Heart left ventricle (tissue), 16 donors: ENCODE measurements at regions not wholly inside any gene's neighbourhood (a gene's known extent, or its start where the extent isn't known, plus 50 kb on each side); places are given as distances from the start of the nearest gene placed in this dataset.

ENCODE experiments used
- ATAC-seq, 4 donors: fragments of 200-7000 bp; cut with Tn5 transposase; one replicate each; pipeline ENCODE4 v1.9.1; 2020 to 2022; ENCODE audit warnings: moderate library complexity in 4 of 4, mild to moderate bottlenecking in 3 of 4, moderate number of reproducible peaks in 1 of 4
- DNase-seq, 5 donors: peaks; one replicate each; pipeline ENCODE4 v3.0.0-alpha.2; 2020
- H3K27ac ChIP-seq, 12 donors: fragments of 200-600 bp; sonication (generic) in 4 of 12; one replicate each; pipeline versions ENCODE4 v1.5.0 to v1.8.0; 2016 to 2022; ENCODE audit warnings: mild to moderate bottlenecking in 2 of 12
- H3K27me3 ChIP-seq, 9 donors: fragments of 200-600 bp; sonication (generic) in 2 of 9; one replicate each; pipeline versions ENCODE4 v1.5.1 to v1.8.0; 2016 to 2022; ENCODE audit warnings: mild to moderate bottlenecking in 3 of 9
- H3K36me3 ChIP-seq, 9 donors: fragments of 200-600 bp; sonication (generic) in 2 of 9; one replicate each; pipeline versions ENCODE4 v1.5.0 to v1.8.0; 2018 to 2022; ENCODE audit warnings: mild to moderate bottlenecking in 2 of 9
- H3K4me1 ChIP-seq, 12 donors: fragments of 200-600 bp; sonication (generic) in 4 of 12; one replicate each; pipeline versions ENCODE4 v1.5.0 to v1.8.0; 2016 to 2022; ENCODE audit warnings: mild to moderate bottlenecking in 3 of 12
- H3K4me3 ChIP-seq, 12 donors: fragments of 200-600 bp; sonication (generic) in 4 of 12; one replicate each; pipeline versions ENCODE4 v1.5.0 to v1.8.0; 2017 to 2022; ENCODE audit warnings: mild to moderate bottlenecking in 9 of 12, moderate library complexity in 4 of 12
- H3K9me3 ChIP-seq, 12 donors: fragments of 200-600 bp; sonication (generic) in 4 of 12; one replicate each; pipeline versions ENCODE4 v1.5.0 to v1.8.0; 2016 to 2022; ENCODE audit warnings: mild to moderate bottlenecking in 1 of 12
- POLR2A ChIP-seq, 2 donors: fragments of 450-650 bp; IDR thresholded peaks; one replicate each; pipeline ENCODE4 v1.6.1; 2017; ENCODE audit warnings: antibody characterized with exemption in 2 of 2, mild to moderate bottlenecking in 2 of 2, moderate library complexity in 2 of 2
- WGBS, 4 donors: extraction: QIAGEN DNeasy Blood & Tissue Kit in 2 of 4; methylation state at CpG; one replicate each; pipeline versions ENCODE4 v1.1.5 to v1.1.7; 2013 to 2018; 5-methylcytosine and 5-hydroxymethylcytosine counted together
- intact Hi-C, 10 donors: fragments of 100-400 bp; cut with DNase I; formaldehyde crosslinking; loops; one replicate each; pipeline versions ENCODE4 v1.11.1 to v1.14.2; 2022
- TF ChIP-seq, protein P1 (sequence below), 12 donors: fragments of 200-600 bp; sonication (generic) in 4 of 12; IDR thresholded peaks; one replicate each; pipeline versions ENCODE4 v1.5.0 to v1.8.0; 2018 to 2022; ENCODE audit warnings: antibody characterized with exemption in 12 of 12, mild to moderate bottlenecking in 5 of 12
- donor health status: ischemic (EF 13 %, LVEDD 7.1; RV severe dilation, severe dysfunction).
- donor health status: healthy with polysubstance abuse.
- donor health status: DM: no; HTN: yes; CAD: no.
- donor health status: DM: no; HTN: no; CAD: no.
- donor health status: ischemic (EF 25% LVEDD 6.9; RV normal size, moderate dysfunction).
- donor health status: ischemic (EF 25% LVEDD 5.7; RV mildly dilated, moderate dysfunction).
- donor health status: healthy.
- donor health status: DM: yes; HTN: yes; CAD: no.
- donor health status: ischemic (EF 35%, LVEDD 5.7; RV mildly dilated, moderate dysfunction).
- donor health status: nonischemic (EF 11% LVEDD 7.7; RV severe dilation, severe dysfunction).
- donor health status: DM: yes; HTN: yes; CAD: no.
- donor health status: PGD.
- donor health status: ischemic (EF 29% LVEDD 5.4; RV normal size, mild dysfunction).
- donor health status: nonischemic (EF 23%, LVEDD 6.1; RV moderate dilation, normal function).

- ATAC-seq = no peak
- WGBS, 4 donors = 91 to 94% (median 92%) methylated on average over 5 of the region's 5 CpGs
- Histone ChIP-seq H3K4me3 (no peak overlapping the region), H3K27ac (no peak overlapping the region), H3K27me3 (peaks cover 0 to 38% (median 8%) of the 10 kb centered on the region in 9 donors), H3K36me3 (no peaks in the 10 kb centered on the region), H3K9me3 (no peaks in the 10 kb centered on the region), H3K4me1 (peaks cover 0 to 7% (median 0%) of the 10 kb centered on the region in 12 donors)
- TF ChIP-seq, protein P1, sequence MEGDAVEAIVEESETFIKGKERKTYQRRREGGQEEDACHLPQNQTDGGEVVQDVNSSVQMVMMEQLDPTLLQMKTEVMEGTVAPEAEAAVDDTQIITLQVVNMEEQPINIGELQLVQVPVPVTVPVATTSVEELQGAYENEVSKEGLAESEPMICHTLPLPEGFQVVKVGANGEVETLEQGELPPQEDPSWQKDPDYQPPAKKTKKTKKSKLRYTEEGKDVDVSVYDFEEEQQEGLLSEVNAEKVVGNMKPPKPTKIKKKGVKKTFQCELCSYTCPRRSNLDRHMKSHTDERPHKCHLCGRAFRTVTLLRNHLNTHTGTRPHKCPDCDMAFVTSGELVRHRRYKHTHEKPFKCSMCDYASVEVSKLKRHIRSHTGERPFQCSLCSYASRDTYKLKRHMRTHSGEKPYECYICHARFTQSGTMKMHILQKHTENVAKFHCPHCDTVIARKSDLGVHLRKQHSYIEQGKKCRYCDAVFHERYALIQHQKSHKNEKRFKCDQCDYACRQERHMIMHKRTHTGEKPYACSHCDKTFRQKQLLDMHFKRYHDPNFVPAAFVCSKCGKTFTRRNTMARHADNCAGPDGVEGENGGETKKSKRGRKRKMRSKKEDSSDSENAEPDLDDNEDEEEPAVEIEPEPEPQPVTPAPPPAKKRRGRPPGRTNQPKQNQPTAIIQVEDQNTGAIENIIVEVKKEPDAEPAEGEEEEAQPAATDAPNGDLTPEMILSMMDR (IDR thresholded peaks at IDR 0.05) = no peak
- no peak for TF ChIP-seq POLR2A (IDR thresholded peaks at IDR 0.05)
- intact Hi-C loops = no loop called here
- no peak for DNase-seq
These were observed 111.9 kb upstream of the NFE2L3 start for GRCh38 chr7:26040085-26040484.

GRCh38 chr7:26042237-26042636, 109.8 kb upstream of the NFE2L3 start:
- no peak overlapping the region for H3K4me3 ChIP-seq
- peaks cover 0 to 7% (median 0%) of the 10 kb centered on the region in 12 donors for H3K4me1 ChIP-seq
- no peak overlapping the region for H3K27ac ChIP-seq
- intact Hi-C loops = no loop called here
- H3K9me3 ChIP-seq = no peaks in the 10 kb centered on the region
- WGBS, 4 donors = 86 to 90% (median 89%) methylated on average over 6 of the region's 6 CpGs
- peaks cover 0 to 48% (median 8%) of the 10 kb centered on the region in 9 donors for H3K27me3 ChIP-seq
- ATAC-seq = no peak
- DNase-seq = no peak
- H3K36me3 ChIP-seq = no peaks in the 10 kb centered on the region
- TF ChIP-seq, protein P1 (IDR thresholded peaks at IDR 0.05) = no peak
- no peak for TF ChIP-seq POLR2A (IDR thresholded peaks at IDR 0.05)

DNA sequence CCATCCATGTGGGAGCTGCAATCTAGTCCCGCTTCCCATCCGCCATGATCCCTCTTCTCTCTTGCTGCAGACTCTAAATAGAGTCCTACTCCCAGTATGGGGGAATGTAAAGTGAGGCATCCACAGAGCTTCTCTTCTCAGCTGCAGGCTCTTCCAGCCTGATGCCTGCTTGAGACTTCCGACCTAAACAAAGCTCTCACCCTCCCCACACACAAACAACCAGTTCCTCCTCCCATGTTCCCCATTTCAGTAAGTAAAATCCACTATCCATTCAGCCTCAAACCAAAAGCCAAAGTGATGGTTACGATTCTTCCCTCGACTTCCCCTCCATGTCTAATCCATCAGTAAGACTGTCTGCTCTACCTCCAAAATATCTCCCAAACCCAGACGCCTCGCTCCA, 108.2 kb upstream of the NFE2L3 start:
- 86 to 92% (median 92%) methylated on average over 7 of the region's 7 CpGs for WGBS, 4 donors
- Histone ChIP-seq H3K4me1 (peaks cover 0 to 2% (median 0%) of the 10 kb centered on the region in 12 donors), H3K27me3 (peaks cover 0 to 59% (median 3%) of the 10 kb centered on the region in 9 donors)

GRCh38 chr7:26044320-26044719, 107.7 kb upstream of the NFE2L3 start:
- no peaks in the 10 kb centered on the region for H3K9me3 ChIP-seq
- intact Hi-C loops = no loop called here
- H3K4me1 ChIP-seq = no peaks in the 10 kb centered on the region
- TF ChIP-seq, protein P1 (IDR thresholded peaks at IDR 0.05) = no peak
- TF ChIP-seq POLR2A (IDR thresholded peaks at IDR 0.05) = no peak
- H3K4me3 ChIP-seq = no peak overlapping the region
- DNase-seq = no peak
- no peak overlapping the region for H3K27ac ChIP-seq
- whole genome bisulfite sequencing, 4 donors = 79 to 87% (median 80%) methylated on average over 5 of the region's 5 CpGs
- H3K27me3 ChIP-seq = peaks cover 0 to 57% (median 0%) of the 10 kb centered on the region in 9 donors
- ATAC-seq = no peak
- H3K36me3 ChIP-seq = no peaks in the 10 kb centered on the region

More for the DNA sequence above, 108.2 kb upstream of the NFE2L3 start:
- H3K9me3 ChIP-seq = no peaks in the 10 kb centered on the region
- H3K27ac ChIP-seq = no peak overlapping the region
- ATAC-seq (no peak), DNase-seq (no peak)
- no peak for TF ChIP-seq POLR2A (IDR thresholded peaks at IDR 0.05)
- TF ChIP-seq, protein P1 (IDR thresholded peaks at IDR 0.05) = no peak
- intact Hi-C loops = no loop called here
- H3K4me3 ChIP-seq = no peak overlapping the region
- H3K36me3 ChIP-seq = no peaks in the 10 kb centered on the region
